Stimulated activated CD8-positive, alpha-beta memory T cell treated with anti-CD3 and anti-CD28 coated beads, Interleukin-7, amount 100 ng/mL, for 24 hours (primary cell): ENCODE measurements at regions not wholly inside any gene's neighbourhood (a gene's known extent, or its start where the extent isn't known, plus 50 kb on each side); places are given as distances from the start of the nearest gene placed in this dataset.
"Not testable (repeated sequence)": the region's sequence is repeated elsewhere in the genome, so short reads cannot be mapped to it uniquely, and the experiment has no call there.

Experiments used
- DNase-seq: peaks from one replicate; pipeline ENCODE4 v3.0.0-alpha.2; 2020; ENCODE audit warnings: low read depth

- no peak for DNase-seq
These were observed 782.8 kb upstream of the NUDT12 start for GRCh38 chr5:104345222-104346016.

GRCh38 chr5:104344809-104345208, 782.2 kb upstream of the NUDT12 start:
- DNase-seq, result no peak

GRCh38 chr5:104327801-104328200, 765.2 kb upstream of the NUDT12 start:
- no peak for DNase-seq

- no peak for DNase-seq
These were observed 764.4 kb upstream of the NUDT12 start for GRCh38 chr5:104326966-104327365.

GRCh38 chr5:104325356-104325755, 762.8 kb upstream of the NUDT12 start:
- DNase-seq, result no peak

GRCh38 chr5:104316676-104317075, 754.1 kb upstream of the NUDT12 start:
- DNase-seq, result not testable (repeated sequence)

GRCh38 chr5:104312481-104312880, 749.9 kb upstream of the NUDT12 start:
- no peak for DNase-seq

GRCh38 chr5:104305602-104306001, 743.0 kb upstream of the NUDT12 start:
- DNase-seq, result no peak

- no peak for DNase-seq
These were observed 737.6 kb upstream of the NUDT12 start for GRCh38 chr5:104299998-104300706.

GRCh38 chr5:104298518-104298917, 735.9 kb upstream of the NUDT12 start:
- no peak for DNase-seq

GRCh38 chr5:104297076-104297475, 734.5 kb upstream of the NUDT12 start:
- DNase-seq, result no peak

- no peak for DNase-seq
These were observed 733.4 kb upstream of the NUDT12 start for GRCh38 chr5:104295991-104296390.

GRCh38 chr5:104283136-104283535, 720.5 kb upstream of the NUDT12 start:
- DNase-seq, result no peak

GRCh38 chr5:104273725-104274124, 711.1 kb upstream of the NUDT12 start:
- DNase-seq, result no peak

- DNase-seq, result no peak
These were observed 704.9 kb upstream of the NUDT12 start for GRCh38 chr5:104267320-104268015.

- no peak for DNase-seq
These were observed 703.6 kb upstream of the NUDT12 start for GRCh38 chr5:104266161-104266560.

- DNase-seq, result no peak
These were observed 703.0 kb upstream of the NUDT12 start for GRCh38 chr5:104265531-104266140.

- no peak for DNase-seq
These were observed 684.7 kb upstream of the NUDT12 start for GRCh38 chr5:104247260-104247659.

GRCh38 chr5:104241046-104241445, 678.5 kb upstream of the NUDT12 start:
- no peak for DNase-seq

GRCh38 chr5:104237586-104237985, 675.0 kb upstream of the NUDT12 start:
- DNase-seq, result no peak

- DNase-seq, result no peak
These were observed 661.5 kb upstream of the NUDT12 start for GRCh38 chr5:104223885-104224773.
